Subcutaneous abdominal adipose tissue (tissue), 5 donors: ENCODE measurements at regions not wholly inside any gene's neighbourhood (a gene's known extent, or its start where the extent isn't known, plus 50 kb on each side); places are given as distances from the start of the nearest gene placed in this dataset.

Source experiments
- H3K27ac ChIP-seq: one replicate; pipeline ENCODE4 v1.7.0; 2013; ENCODE audit warnings: low read depth, mild to moderate bottlenecking, inconsistent platforms, low read length, moderate library complexity
- H3K27me3 ChIP-seq, 5 donors: one replicate each; pipeline ENCODE4 v1.7.0; 2013; ENCODE audit warnings: low read length in 5 of 5, inconsistent platforms in 1 of 5; ENCODE audit not compliant: control insufficient read depth in 5 of 5, insufficient read depth in 4 of 5
- H3K36me3 ChIP-seq, 5 donors: one replicate each; pipeline ENCODE4 v1.7.0; 2013; ENCODE audit warnings: low read length in 5 of 5; ENCODE audit not compliant: control insufficient read depth in 5 of 5, insufficient read depth in 5 of 5
- H3K4me1 ChIP-seq, 5 donors: one replicate each; pipeline ENCODE4 v1.7.0; 2013; ENCODE audit warnings: low read length in 5 of 5, mild to moderate bottlenecking in 3 of 5, moderate library complexity in 1 of 5; ENCODE audit not compliant: control insufficient read depth in 5 of 5, insufficient read depth in 5 of 5
- H3K4me3 ChIP-seq, 5 donors: one replicate each; pipeline ENCODE4 v1.7.0; 2013; ENCODE audit warnings: low read length in 5 of 5, low read depth in 1 of 5
- H3K9ac ChIP-seq, 5 donors: one replicate each; pipeline ENCODE4 v1.7.0; 2013; ENCODE audit warnings: low read length in 5 of 5, mild to moderate bottlenecking in 4 of 5, moderate library complexity in 3 of 5
- H3K9me3 ChIP-seq, 5 donors: one replicate each; pipeline ENCODE4 v1.7.0; 2013; ENCODE audit warnings: low read length in 5 of 5; ENCODE audit not compliant: control insufficient read depth in 5 of 5
- donor health status: healthy.
- donor health status: healthy.
- donor health status: healthy.
- donor health status: healthy.
- donor health status: healthy.

DNA sequence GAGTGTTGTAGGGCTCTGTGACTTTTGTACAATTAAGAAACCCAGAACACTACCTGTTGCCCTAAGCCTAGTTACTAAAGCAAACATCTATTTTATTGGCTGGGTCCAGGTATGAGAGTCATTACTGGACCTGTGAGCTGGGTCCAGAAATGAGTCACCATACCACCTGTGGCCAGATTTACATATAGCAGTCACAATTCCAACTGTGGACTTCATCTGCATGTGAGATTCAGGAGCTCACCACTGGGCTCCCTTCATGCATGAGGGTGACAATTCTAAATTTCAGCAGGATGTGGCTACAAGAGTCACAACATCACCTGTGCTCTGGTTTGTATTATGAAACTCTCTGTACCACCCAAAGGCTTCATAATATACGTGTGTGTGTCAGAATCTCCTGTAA, 2038.0 kb downstream of the TP53TG3F start:
- Histone ChIP-seq H3K4me3 (no peak overlapping the region), H3K9ac (no peak overlapping the region), H3K36me3 (no peaks in the 10 kb centered on the region), H3K27ac (no peak overlapping the region), H3K4me1 (no peaks in the 10 kb centered on the region), H3K9me3 (peaks cover 0 to 35% (median 13%) of the 10 kb centered on the region in 5 donors), H3K27me3 (no peaks in the 10 kb centered on the region)

DNA sequence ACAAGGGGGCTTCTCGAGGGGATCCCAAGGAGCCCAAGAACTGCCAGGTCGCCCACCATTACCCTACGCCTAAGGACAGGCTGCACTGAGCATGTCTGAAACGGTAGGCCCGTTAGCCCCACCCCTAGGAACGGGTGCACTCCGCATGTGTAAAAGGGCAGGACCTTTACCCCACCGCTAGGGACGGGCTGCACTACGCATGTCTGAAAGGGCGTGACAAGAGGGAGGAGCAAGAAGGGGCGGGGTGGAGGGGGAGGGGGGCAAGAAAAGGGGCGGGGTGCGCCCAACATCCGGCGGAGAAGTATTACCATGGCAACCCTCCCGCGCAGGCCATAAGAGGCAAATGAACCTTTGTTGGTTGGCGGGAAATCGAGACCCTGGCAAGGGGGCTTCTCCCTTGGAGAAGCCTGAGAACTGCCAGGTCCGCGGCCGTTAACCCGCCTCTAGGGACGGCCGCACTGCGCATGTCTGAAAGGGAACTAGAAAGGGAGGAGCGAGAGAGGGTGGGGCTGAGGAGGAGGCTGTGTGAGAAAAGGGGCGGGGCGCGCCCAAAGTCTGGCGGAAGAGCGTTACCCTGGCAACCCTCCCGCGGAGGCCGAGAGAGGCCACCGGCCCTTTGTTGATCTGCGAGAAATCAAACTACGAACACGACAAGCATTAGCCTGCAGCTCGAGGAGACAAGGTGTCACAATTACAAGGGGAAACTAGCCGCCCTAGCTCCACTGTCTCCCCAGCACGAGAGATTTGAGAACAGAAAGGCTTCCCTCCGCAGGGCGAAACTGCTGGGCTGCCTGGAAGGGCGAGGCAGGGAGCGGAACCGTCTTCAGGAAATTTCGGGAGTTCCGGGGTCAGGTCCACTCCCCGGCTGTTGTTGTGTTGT, 2046.8 kb downstream of the TP53TG3F start:
- H3K9me3 ChIP-seq: peaks cover 0 to 40% (median 13%) of the 10 kb centered on the region in 5 donors
- H3K4me3 ChIP-seq: no peak overlapping the region

DNA sequence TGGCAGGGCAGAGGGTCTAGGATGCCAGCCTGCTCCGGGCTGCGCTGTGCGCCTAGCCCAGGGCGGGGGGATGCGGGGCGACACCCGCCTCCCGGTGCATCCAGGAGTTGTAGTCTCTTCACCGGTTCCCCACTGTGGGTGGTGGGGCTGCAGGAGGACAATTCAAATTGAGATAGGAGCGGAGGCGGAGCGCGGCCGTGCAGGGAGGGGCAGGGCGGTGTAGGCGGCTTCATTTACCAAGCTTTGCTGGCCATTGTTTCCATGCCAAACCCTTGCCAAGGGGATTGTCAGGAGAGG, 2047.4 kb downstream of the TP53TG3F start:
- Histone ChIP-seq H3K27me3 (peaks cover 0 to 5% (median 0%) of the 10 kb centered on the region in 5 donors), H3K27ac (no peak overlapping the region), H3K4me1 (no peaks in the 10 kb centered on the region), H3K9ac (no peak overlapping the region), H3K9me3 (peaks cover 0 to 36% (median 8%) of the 10 kb centered on the region in 5 donors), H3K36me3 (no peaks in the 10 kb centered on the region), H3K4me3 (no peak overlapping the region)

More for the DNA sequence above, 2046.8 kb downstream of the TP53TG3F start:
- Histone ChIP-seq H3K4me1 (no peaks in the 10 kb centered on the region), H3K36me3 (no peaks in the 10 kb centered on the region), H3K27ac (no peak overlapping the region), H3K27me3 (peaks cover 0 to 5% (median 0%) of the 10 kb centered on the region in 5 donors), H3K9ac (no peak overlapping the region)

DNA sequence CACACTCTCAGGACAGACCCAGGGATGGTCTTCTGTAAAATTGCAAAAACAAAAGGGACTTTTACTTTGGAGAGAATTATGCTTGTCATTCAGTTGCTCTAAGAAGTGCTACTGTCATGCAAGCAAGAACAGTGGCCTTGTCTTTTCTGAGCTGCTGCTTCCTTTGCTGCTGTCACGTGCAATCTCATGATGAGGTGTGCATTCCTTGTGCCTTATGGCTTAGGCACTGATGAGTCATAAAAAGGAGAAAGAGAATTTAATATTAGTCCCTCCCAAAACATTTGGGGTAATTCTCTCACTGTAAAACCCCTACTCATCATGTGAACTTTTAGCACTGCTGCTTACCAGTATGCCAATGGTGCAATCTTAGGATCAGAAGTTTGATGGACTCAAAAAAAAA, 2051.3 kb downstream of the TP53TG3F start:
- Histone ChIP-seq H3K9me3 (peaks cover 0 to 22% (median 8%) of the 10 kb centered on the region in 5 donors), H3K4me3 (no peak overlapping the region), H3K4me1 (no peaks in the 10 kb centered on the region), H3K27me3 (peaks cover 0 to 5% (median 0%) of the 10 kb centered on the region in 5 donors), H3K27ac (no peak overlapping the region), H3K9ac (no peak overlapping the region), H3K36me3 (no peaks in the 10 kb centered on the region)

DNA sequence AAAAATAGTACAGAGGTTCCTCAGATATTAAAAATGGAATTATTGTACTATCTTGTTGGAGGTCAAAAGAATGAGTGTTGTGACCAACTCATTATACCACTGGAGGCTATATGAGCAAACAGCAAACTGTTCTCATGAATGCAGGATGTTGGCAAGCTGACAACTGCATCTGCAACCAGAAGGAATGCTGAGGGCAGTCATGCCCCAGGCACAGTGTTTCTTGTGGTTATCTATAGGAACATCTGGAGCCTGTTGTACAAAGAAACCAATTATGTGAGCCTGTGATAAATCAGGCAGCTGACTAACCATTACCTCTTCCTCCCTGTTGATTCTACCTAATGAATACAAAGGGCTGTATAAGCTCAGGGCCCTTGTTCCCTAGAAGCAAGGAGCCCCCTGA, 2057.1 kb downstream of the TP53TG3F start:
- H3K4me1 ChIP-seq: no peaks in the 10 kb centered on the region
- no peak overlapping the region for H3K9ac ChIP-seq
- no peak overlapping the region for H3K4me3 ChIP-seq
- peaks cover 0 to 33% (median 9%) of the 10 kb centered on the region in 5 donors for H3K9me3 ChIP-seq
- H3K27me3 ChIP-seq: no peaks in the 10 kb centered on the region
- no peaks in the 10 kb centered on the region for H3K36me3 ChIP-seq
- H3K27ac ChIP-seq: no peak overlapping the region

DNA sequence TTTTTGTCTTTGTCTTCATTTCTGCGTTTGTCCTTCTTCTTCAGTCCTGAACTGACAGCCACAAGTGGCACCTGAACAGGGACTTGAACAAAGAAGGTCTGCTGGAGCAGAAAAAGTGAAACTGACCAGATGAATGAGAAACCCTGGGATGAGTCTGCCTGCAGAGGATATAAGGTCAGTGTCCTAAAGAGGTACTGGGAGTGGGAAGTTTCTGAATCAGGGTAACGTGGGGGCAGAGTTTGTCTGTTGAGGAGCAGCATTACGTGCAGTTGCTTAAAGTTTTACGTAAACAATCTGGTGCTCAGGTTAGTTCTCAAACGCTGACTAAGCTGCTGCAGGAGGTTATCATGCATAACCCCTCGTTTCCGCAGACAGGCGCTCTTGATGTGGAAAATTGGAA, 2057.6 kb downstream of the TP53TG3F start:
- H3K27ac ChIP-seq: no peak overlapping the region
- no peak overlapping the region for H3K4me3 ChIP-seq
- H3K27me3 ChIP-seq: no peaks in the 10 kb centered on the region
- H3K4me1 ChIP-seq: no peaks in the 10 kb centered on the region
- H3K36me3 ChIP-seq: no peaks in the 10 kb centered on the region
- peaks cover 0 to 37% (median 9%) of the 10 kb centered on the region in 5 donors for H3K9me3 ChIP-seq
- H3K9ac ChIP-seq: no peak overlapping the region

DNA sequence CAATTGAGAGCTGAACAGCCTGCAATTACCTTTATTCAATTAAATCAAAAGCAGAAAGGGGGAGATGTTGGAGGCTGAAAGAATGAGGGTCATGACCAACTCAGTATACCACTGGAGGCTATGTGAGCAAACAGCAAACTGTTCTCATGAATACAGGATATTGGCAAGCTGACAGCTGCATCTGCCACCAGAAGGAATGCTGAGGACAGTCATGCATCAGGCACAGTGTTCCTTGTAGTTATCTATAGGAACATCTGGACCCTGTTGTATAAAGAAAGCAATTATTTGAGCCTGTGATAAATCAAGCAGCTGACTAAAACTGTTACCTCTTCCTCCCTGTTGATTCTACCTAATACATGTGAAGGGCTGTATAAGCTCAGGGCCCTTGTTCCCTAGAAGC, 2064.6 kb downstream of the TP53TG3F start:
- H3K4me3 ChIP-seq: no peak overlapping the region
- no peaks in the 10 kb centered on the region for H3K36me3 ChIP-seq
- no peaks in the 10 kb centered on the region for H3K27me3 ChIP-seq
- H3K27ac ChIP-seq: no peak overlapping the region
- no peaks in the 10 kb centered on the region for H3K4me1 ChIP-seq
- no peak overlapping the region for H3K9ac ChIP-seq
- peaks cover 0 to 34% (median 8%) of the 10 kb centered on the region in 5 donors for H3K9me3 ChIP-seq

DNA sequence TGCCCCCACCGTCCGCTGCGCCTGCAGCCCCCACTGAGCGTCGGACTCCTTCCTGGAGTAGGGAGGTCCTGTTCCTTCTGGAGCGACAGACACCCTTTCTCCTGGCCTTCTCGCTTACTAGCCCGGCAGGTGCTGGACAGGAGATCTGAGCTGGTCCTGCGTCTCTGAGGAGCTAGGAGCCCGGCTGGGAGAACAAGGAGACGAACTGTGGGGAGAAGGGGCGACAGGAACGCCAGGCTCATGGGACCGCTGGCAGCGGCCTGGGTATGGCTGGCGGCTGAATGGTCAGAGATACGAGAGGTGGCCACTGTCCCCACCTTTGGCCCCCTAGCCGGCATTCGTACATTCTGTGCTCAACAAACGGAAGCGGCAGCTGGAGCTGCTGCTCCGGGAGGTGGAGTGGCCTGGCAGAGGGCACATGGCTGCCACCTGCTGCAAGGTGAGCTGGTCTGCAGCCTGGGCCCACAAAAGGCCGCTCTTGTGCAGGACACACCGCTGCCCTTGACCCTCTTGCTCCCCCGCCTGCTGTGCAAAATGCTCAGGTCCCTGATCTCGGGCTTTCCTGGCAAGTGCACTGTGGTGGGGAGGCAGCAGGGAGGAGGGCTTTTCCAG, 2066.7 kb downstream of the TP53TG3F start:
- Histone ChIP-seq H3K4me3 (no peak overlapping the region), H3K9me3 (peaks cover 0 to 28% (median 8%) of the 10 kb centered on the region in 5 donors), H3K4me1 (no peaks in the 10 kb centered on the region), H3K27ac (no peak overlapping the region), H3K36me3 (no peaks in the 10 kb centered on the region), H3K9ac (no peak overlapping the region), H3K27me3 (no peaks in the 10 kb centered on the region)

DNA sequence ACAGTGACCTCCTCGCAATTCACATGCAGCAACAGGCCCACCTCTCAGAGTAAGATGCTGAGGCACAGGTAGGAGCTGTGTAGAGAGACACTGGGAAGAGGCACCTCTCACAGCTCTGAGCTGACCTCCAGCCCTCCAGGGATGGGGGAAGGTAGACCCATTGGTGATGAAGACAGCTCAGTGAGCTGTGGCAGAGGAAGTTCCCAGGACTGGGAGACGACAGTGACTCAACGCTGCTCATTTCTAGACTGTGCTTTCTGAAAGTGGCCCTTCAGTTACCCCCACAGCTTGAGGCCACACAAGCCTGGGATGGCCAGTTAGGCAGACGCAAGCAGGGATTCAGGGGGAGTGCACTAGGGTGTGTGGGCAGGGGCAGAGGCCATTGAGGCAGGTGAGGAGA, 2073.2 kb downstream of the TP53TG3F start:
- Histone ChIP-seq H3K9me3 (peaks cover 2 to 17% (median 13%) of the 10 kb centered on the region in 5 donors), H3K4me1 (no peaks in the 10 kb centered on the region), H3K36me3 (no peaks in the 10 kb centered on the region), H3K9ac (no peak overlapping the region), H3K4me3 (no peak overlapping the region), H3K27me3 (no peaks in the 10 kb centered on the region), H3K27ac (no peak overlapping the region)

DNA sequence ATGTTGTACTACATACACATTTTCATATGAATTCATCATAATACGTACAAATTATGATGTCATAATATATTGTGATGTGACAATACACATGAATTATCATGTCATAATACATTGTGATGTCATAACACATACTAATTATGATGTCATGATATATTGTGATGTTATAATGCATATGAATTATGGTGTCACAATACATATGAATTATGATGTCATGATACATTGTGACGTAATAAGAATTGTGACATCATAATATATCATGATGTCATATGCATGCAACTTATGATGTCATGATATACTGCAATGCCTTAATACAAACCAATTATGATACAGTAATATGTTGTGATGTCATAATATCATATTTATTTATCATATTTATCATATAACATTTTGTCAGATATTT, 2074.3 kb downstream of the TP53TG3F start:
- no peaks in the 10 kb centered on the region for H3K4me1 ChIP-seq
- H3K27me3 ChIP-seq: no peaks in the 10 kb centered on the region
- H3K9ac ChIP-seq: no peak overlapping the region
- no peaks in the 10 kb centered on the region for H3K36me3 ChIP-seq
- peaks cover 0 to 15% (median 14%) of the 10 kb centered on the region in 5 donors for H3K9me3 ChIP-seq
- no peak overlapping the region for H3K4me3 ChIP-seq
- no peak overlapping the region for H3K27ac ChIP-seq
